GM21576 (cell line): ENCODE measurements at regions not wholly inside any gene's neighbourhood (a gene's known extent, or its start where the extent isn't known, plus 50 kb on each side); places are given as distances from the start of the nearest gene placed in this dataset.
"Not testable (repeated sequence)": the region's sequence is repeated elsewhere in the genome, so short reads cannot be mapped to it uniquely, and the experiment has no call there.

Experiments
- ATAC-seq: cut with Tn5 transposase; IDR thresholded peaks from one replicate; pipeline ENCODE4 v1.9.1; 2021; ENCODE audit warnings: mild to moderate bottlenecking, moderate library complexity; ENCODE audit not compliant: unreplicated experiment

- ATAC-seq: no peak
These were observed 68.7 kb upstream of the PRR23C start for GRCh38 chr3:139113231-139113992.

- ATAC-seq: no peak
These were observed 69.3 kb upstream of the PRR23C start for GRCh38 chr3:139113993-139114375.

DNA sequence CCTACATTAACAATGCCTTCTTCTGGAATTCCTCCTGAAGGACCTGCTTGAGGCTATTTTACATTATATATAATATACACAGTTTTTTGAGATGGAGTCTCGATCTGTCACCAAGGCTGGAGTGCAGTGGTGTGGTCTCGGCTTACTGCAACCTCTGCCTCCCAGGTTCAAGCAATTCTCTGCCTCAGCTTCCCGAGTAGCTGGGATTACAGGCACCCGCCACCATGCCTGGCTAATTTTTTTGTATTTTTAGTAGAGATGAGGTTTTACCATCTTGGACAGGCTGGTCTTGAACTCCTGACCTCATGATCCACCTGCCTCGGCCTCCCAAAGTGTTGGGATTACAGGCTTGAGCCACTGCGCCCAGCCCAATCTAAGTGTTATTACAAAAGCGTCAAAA, 71.9 kb upstream of the PRR23C start:
- not testable (repeated sequence) for ATAC-seq

DNA sequence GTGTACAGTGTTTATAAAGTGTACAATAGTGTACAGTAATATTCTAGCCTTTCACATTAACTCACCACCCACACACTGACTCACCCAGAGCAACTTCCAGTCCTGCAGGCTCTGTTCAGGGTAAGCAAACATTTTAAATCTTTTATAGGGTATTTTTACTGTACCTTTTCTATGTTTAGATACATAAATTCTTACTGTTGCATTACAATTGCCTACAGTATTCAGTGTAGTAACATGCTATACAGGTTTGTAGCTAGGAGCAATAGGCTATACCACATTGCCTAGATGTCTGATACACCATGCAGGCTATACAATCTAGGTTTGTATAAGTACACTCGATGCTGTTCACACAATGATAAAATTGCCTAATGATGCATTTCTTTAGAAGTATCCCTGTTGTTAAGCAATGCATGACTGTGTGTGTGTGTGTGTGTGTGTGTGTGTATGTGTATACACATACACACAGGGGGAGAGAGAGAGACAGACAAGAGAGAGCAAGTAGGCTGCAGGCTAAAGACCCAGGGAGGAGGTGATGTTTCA, 72.5 kb upstream of the PRR23C start:
- ATAC-seq: no peak

GRCh38 chr3:139117883-139118760, 73.4 kb upstream of the PRR23C start:
- ATAC-seq: no peak

DNA sequence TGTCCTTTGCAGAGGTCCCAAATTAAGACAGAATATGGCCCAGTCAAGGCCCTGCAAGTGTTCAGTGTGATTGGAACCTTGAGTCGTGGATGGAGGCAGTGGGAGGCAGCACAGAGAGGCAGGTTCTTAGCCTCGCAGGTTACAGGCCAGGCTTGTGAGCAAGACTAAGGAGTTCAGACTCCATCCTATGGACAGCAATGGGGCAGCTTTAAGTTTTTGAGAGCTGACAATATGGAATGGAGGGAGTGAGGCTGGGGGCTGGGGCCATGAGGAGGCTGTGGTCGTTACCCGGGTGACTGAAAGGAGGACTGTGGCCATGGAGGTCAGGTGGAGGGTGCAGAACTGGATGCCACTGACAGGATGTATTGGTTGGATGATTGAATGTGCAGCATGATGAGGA, 74.1 kb upstream of the PRR23C start:
- no peak for ATAC-seq

DNA sequence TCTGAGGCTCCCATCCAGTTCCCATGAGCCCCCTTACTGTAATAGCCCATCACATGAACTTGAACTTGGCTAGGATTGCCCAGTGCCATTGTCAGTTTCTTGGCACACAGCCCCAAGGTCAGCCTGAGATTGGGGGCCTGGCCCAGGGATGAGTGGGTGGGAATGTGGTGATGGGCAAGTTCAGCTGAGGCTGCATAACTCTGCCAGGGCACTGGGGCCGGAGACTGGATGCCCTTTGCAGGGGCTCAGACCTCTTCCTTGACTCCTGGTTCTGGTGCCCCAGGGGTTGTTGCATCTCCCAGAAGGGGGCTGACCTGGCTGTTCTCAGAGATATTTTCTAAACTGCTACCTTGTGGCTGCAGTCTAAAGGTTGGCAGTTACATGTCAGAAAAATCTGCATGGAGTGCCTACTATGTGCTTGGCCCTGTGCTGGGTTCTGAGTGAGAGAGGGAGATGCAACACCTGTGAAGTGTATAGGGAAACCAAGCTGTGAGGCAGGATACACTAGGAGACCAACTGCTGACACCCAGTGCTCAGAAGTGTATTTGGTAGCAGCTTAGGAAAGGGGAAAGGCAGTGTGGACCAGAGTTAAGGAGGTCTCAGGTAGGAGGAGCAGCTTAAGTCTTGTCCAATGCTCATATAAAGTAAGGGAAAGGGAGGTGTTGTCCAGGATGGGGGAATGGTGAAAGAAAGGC, 74.8 kb upstream of the PRR23C start:
- no peak for ATAC-seq

DNA sequence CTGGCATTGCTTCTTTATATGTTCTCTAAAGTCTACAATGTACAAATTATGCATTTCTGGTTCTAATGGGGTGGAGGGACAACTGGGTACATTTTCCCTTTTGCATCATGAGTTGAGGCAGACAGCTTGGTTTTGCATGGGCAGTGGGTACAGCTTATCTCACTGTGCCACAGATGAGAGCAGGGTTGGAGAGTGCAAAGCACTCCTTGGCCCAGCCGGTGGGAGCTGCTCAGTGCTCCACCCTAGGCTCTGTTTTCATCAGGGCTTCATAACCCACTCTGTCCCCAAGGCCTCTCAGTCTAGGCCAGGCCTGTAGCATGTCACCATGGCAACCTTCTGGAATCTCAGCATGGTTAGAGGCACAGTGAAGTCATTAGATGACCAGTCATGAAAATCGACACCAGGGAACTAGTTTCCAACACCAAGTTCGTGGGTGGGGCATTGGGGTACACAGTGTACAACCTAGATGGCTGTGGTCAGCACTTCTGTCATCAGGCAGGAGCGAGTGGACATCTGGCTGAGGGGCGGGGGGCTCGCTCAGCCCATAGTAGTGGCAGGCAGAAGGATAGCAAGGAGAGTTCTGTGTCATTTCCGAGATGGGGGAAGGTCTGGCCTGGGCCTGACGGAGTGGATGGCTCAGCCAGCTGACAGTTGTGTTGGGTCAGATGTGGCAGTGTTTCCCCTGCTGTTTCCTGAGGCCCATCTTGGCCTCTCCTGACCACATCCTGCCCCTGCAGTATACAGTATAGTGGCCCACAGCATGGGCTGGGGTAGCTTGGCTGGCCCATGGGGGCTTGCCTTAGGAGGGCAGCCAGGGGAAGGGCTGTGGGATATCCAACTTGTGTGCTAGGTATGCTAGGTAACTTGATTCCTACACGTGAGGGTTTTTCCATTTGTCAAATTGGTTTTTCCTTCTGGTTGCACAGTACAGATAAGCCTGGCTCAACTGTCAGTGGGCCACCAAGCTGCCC, 75.7 kb upstream of the PRR23C start:
- no peak for ATAC-seq

- no peak for ATAC-seq
These were observed 77.0 kb upstream of the PRR23C start for GRCh38 chr3:139121513-139122220.

DNA sequence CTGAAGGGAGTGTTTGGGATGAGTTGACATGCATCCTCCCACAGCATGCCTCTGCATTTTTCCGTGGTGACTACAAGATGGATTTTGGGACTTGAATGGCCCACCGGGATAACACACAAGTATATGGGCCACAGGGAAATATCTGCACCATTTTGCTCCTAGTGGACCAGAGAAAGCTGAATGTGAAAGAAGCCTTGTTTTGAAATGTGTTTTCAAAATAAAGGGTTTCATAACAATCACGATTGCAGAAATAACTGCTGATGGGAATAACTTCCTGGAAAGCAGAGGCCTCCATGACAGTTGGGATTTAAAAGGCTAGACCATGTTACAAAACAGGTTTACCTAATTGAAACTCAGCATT, 77.5 kb upstream of the PRR23C start:
- ATAC-seq: no peak

- ATAC-seq: no peak
These were observed 77.9 kb upstream of the PRR23C start for GRCh38 chr3:139122612-139123011.

GRCh38 chr3:139123377-139124095, 78.8 kb upstream of the PRR23C start:
- no peak for ATAC-seq

DNA sequence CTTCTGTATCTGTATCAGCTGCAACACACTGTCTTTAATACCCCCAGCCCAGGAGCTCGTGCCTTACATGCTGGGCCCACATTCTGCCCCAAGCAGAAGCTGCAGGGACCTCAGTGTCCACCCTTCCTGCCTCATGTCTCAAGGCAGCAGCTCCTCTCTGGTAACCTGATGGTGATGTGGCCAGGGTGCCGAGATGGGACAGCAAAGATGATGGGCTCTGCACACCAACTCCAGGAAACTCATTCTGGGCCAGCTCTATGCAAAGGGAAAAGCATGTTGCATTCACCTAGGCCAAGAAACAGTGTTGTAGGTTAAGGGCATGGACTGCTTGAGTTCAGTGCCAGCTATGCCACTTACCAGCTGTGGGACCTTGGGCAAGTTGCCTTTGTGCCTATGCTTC, 79.5 kb upstream of the PRR23C start:
- no peak for ATAC-seq

- ATAC-seq: no peak
These were observed 82.4 kb upstream of the PRR23C start for GRCh38 chr3:139127101-139127500.

- not testable (repeated sequence) for ATAC-seq
These were observed 82.9 kb upstream of the PRR23C start for GRCh38 chr3:139127629-139128028.

GRCh38 chr3:139128803-139129202, 84.1 kb upstream of the PRR23C start:
- ATAC-seq: no peak

GRCh38 chr3:139129892-139130291, 85.2 kb upstream of the PRR23C start:
- ATAC-seq: no peak

- ATAC-seq: no peak
These were observed 85.9 kb upstream of the PRR23C start for GRCh38 chr3:139130390-139131140.
